Esophagus squamous epithelium (tissue), 4 donors: ENCODE measurements at regions not wholly inside any gene's neighbourhood (a gene's known extent, or its start where the extent isn't known, plus 50 kb on each side); places are given as distances from the start of the nearest gene placed in this dataset.

Experiments
- CTCF ChIP-seq, 6 experiments: fragments of 450-650 bp in 4 of 6; fragments of 200-600 bp in 2 of 6; sonication (generic) in 2 of 6; IDR thresholded peaks; one replicate each; pipeline ENCODE4 v1.5.1; 2016 to 2019; ENCODE audit warnings: antibody characterized with exemption in 6 of 6, mild to moderate bottlenecking in 4 of 6, moderate library complexity in 4 of 6
- POLR2A ChIP-seq, 4 donors: fragments of 450-650 bp; IDR thresholded peaks; one replicate each; pipeline ENCODE4 v1.6.1; 2017; ENCODE audit warnings: antibody characterized with exemption in 4 of 4, mild to moderate bottlenecking in 4 of 4, moderate library complexity in 3 of 4

DNA sequence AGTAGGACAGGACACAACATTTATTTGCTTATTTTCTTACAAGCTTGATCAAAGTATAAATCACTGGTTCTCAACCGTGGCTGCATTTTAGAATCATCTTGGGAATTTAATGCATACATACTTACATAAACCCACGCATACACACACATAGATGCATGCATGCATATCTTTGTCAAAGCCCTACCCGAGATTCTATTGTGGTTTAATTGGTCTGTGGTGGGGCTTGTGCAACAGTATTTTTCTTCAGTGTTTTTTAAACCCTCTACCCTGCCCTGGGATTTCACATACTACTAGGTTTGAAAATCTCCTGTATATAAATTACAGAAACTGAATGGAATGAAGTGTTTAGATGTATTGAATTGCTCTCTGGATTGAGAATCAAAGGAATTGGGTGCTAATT, 1166.2 kb downstream of the MAT2B start:
- TF ChIP-seq CTCF (IDR thresholded peaks at IDR 0.05) = no peak
- no peak for TF ChIP-seq POLR2A (IDR thresholded peaks at IDR 0.05)
